HepG2 (cell line): ENCODE measurements at regions not wholly inside any gene's neighbourhood (a gene's known extent, or its start where the extent isn't known, plus 50 kb on each side); places are given as distances from the start of the nearest gene placed in this dataset.

Experiments used
- ATAC-seq: fragments of 200-7000 bp; cut with Tn5 transposase; 3 replicates; pipeline ENCODE4 v1.9.1; 2020; ENCODE audit warnings: mild to moderate bottlenecking, moderate library complexity
- BruUV-seq: library from RNA; stranded (reverse); fragments of 400-500 nt; replicated peaks from 2 replicates; lab custom pipeline; 2021; lab: Mats Ljungman, UMichigan
- CTCF ChIA-PET: fragments of 300-600 bp; formaldehyde crosslinking; extraction: SDS; loops from one replicate; lab custom pipeline; 2021; ENCODE audit warnings: low total read pairs, inconsistent platforms, low intra/inter-chr PET ratio; lab: Yijun Ruan, JAX
- POLR2A ChIA-PET: fragments of 350-600 bp; sonication (Branson Sonifier 250); formaldehyde crosslinking; loops from one replicate; lab custom pipeline; 2020; ENCODE audit warnings: antibody characterized with exemption, inconsistent platforms; lab: Yijun Ruan, JAX
- DNase-seq: peaks from one replicate; pipeline ENCODE4 v3.0.0-alpha.2; 2015; ENCODE audit warnings: low spot score
- FAIRE-seq: peaks from 3 replicates; lab custom pipeline; 2011; peaks lifted over from hg19 to GRCh38; lab: Jason Lieb, UNC
- H2AFZ ChIP-seq: one replicate; pipeline ENCODE4 v1.6.1; 2011; ENCODE audit warnings: low read length, inconsistent platforms
- H3K27ac ChIP-seq: fragments of 300-600 bp; 3 replicates; pipeline ENCODE4 v1.8.0; 2011; ENCODE audit warnings: mixed run types, mild to moderate bottlenecking, mixed read lengths, low read length, inconsistent platforms; ENCODE audit not compliant: insufficient read depth; ENCODE audit errors: extremely low read length
- H3K27me3 ChIP-seq, 2 experiments: fragments of 200-600 bp in 1 of 2; 2 replicates in 1 of 2; 3 replicates in 1 of 2; pipeline versions ENCODE4 v1.6.0 to v1.8.0; 2011; ENCODE audit warnings: low read length in 2 of 2, mild to moderate bottlenecking in 2 of 2, moderate library complexity in 2 of 2, inconsistent platforms in 1 of 2; ENCODE audit not compliant: insufficient read depth in 2 of 2, control insufficient read depth in 1 of 2
- H3K36me3 ChIP-seq, 2 experiments: fragments of 200-600 bp in 1 of 2; replicated peaks in 1 of 2; 2 replicates in 1 of 2; 3 replicates in 1 of 2; pipeline versions ENCODE4 v1.5.1 to v1.8.0; 2011; ENCODE audit warnings: low read length in 2 of 2, inconsistent platforms in 1 of 2; ENCODE audit not compliant: insufficient read depth in 2 of 2, control insufficient read depth in 1 of 2
- H3K4me1 ChIP-seq: 2 replicates; pipeline ENCODE4 v1.5.1; 2012; ENCODE audit warnings: low read length, inconsistent platforms; ENCODE audit not compliant: insufficient read depth
- H3K4me2 ChIP-seq: 2 replicates; pipeline ENCODE4 v1.6.0; 2011; ENCODE audit warnings: low read depth, low read length, inconsistent platforms
- H3K4me3 ChIP-seq, 3 experiments: fragments of 200-600 bp in 1 of 3; sonication (generic), shearing (Covaris generic) in 1 of 3; replicated peaks in 1 of 3; 2 replicates each; pipeline ENCODE4 v1.5.1; 2011 to 2016; ENCODE audit warnings: low read length in 3 of 3, inconsistent platforms in 2 of 3, low read depth in 2 of 3, mild to moderate bottlenecking in 2 of 3, control low read depth in 1 of 3, mixed read lengths in 1 of 3; ENCODE audit not compliant: insufficient read depth in 1 of 3
- H3K79me2 ChIP-seq: one replicate; pipeline ENCODE4 v1.6.1; 2011; ENCODE audit warnings: low read length, inconsistent platforms; ENCODE audit not compliant: insufficient read depth
- H3K9ac ChIP-seq: 2 replicates; pipeline ENCODE4 v1.6.0; 2011; ENCODE audit warnings: mild to moderate bottlenecking, low read depth, low read length, inconsistent platforms; ENCODE audit not compliant: insufficient read depth
- H3K9me3 ChIP-seq: 2 replicates; pipeline ENCODE4 v1.5.1; 2012; ENCODE audit warnings: mild to moderate bottlenecking, low read length
- H4K20me1 ChIP-seq: 2 replicates; pipeline ENCODE4 v1.6.0; 2011; ENCODE audit warnings: inconsistent platforms, mild to moderate bottlenecking, low read length, moderate library complexity; ENCODE audit not compliant: insufficient read depth
- AGO1 ChIP-seq: fragments of 200-400 bp; formaldehyde crosslinking; IDR thresholded peaks from 2 replicates; pipeline ENCODE4 v1.6.1; 2017; ENCODE audit warnings: mild to moderate bottlenecking, low read depth, low read length, moderate library complexity; ENCODE audit not compliant: poor library complexity, severe bottlenecking
- ATF1 ChIP-seq: IDR thresholded peaks from 2 replicates; pipeline ENCODE4 v1.6.1; 2016; ENCODE audit warnings: mild to moderate bottlenecking, control low read depth
- CEBPB ChIP-seq: IDR thresholded peaks from 2 replicates; pipeline ENCODE4 v1.6.1; 2011; ENCODE audit warnings: low read depth, low read length, improper control_type of control experiment, borderline replicate concordance
- CREB1 ChIP-seq, 2 experiments: fragments of 450-650 bp in 1 of 2; IDR thresholded peaks; 2 replicates each; pipeline ENCODE4 v1.6.1; 2016 to 2017; ENCODE audit warnings: control low read depth in 1 of 2, mild to moderate bottlenecking in 1 of 2, missing compliant biosample characterization in 1 of 2, missing genetic modification characterization in 1 of 2
- GPBP1L1 ChIP-seq: sonication (generic); formaldehyde crosslinking; IDR thresholded peaks from 2 replicates; pipeline ENCODE4 v1.5.0; 2020; ENCODE audit warnings: mild to moderate bottlenecking, missing genetic modification reagents
- MAZ ChIP-seq, 2 experiments: sonication (generic) in 1 of 2; formaldehyde crosslinking in 1 of 2; IDR thresholded peaks; 2 replicates each; pipeline versions ENCODE4 v1.5.0 to v1.6.1; 2012 to 2020; ENCODE audit warnings: low read depth in 2 of 2, mild to moderate bottlenecking in 2 of 2, borderline replicate concordance in 1 of 2, improper control_type of control experiment in 1 of 2, low read length in 1 of 2, missing genetic modification reagents in 1 of 2, moderate library complexity in 1 of 2
- TAF15 ChIP-seq: fragments of 200-400 bp; formaldehyde crosslinking; IDR thresholded peaks from one replicate; pipeline ENCODE4 v1.6.1; 2018; ENCODE audit warnings: mild to moderate bottlenecking, low read depth, low read length; ENCODE audit not compliant: poor library complexity, severe bottlenecking
- ZNF614 ChIP-seq: IDR thresholded peaks from 2 replicates; pipeline ENCODE4 v1.6.1; 2018; ENCODE audit warnings: missing biosample characterization, missing genetic modification reagents, inconsistent platforms, borderline replicate concordance
- ZNF740 ChIP-seq: sonication (generic); formaldehyde crosslinking; IDR thresholded peaks from 2 replicates; pipeline ENCODE4 v1.4.0; 2020; ENCODE audit warnings: missing genetic modification reagents
- WGBS: methylation state at CpG from one replicate; pipeline ENCODE4 v1.1.6; 2017; ENCODE audit warnings: low lambda C conversion rate; 5-methylcytosine and 5-hydroxymethylcytosine counted together
- in situ Hi-C: cut with HindIII; loops from 2 replicates; pipeline ENCODE4 v1.10.0; 2017; ENCODE audit warnings: low pct_unique_long_range_greater_than_20kb; ENCODE audit not compliant: extremely low pct_ligation_motif_present
- intact Hi-C: fragments of 100-400 bp; cut with micrococcal nuclease; formaldehyde crosslinking; loops from one replicate; pipeline ENCODE4 v1.10.0; 2022; ENCODE audit not compliant: unreplicated experiment

GRCh38 chr7:46566097-46566774, 645.2 kb upstream of the IGFBP3 start (continued):
- no peak for TF ChIP-seq TAF15

GRCh38 chr7:46565253-46566096, 644.4 kb upstream of the IGFBP3 start:
- DNase-seq = no peak
- Histone ChIP-seq H4K20me1 (no peaks in the 10 kb centered on the region), H3K9ac (no peak overlapping the region), H3K4me1 (no peaks in the 10 kb centered on the region), H3K27me3 (no peaks in the 10 kb centered on the region), H2AFZ (no peak overlapping the region), H3K9me3 (no peaks in the 10 kb centered on the region), H3K36me3 (no peaks in the 10 kb centered on the region), H3K27ac (no peak overlapping the region), H3K79me2 (no peaks in the 10 kb centered on the region), H3K4me3 (no peak overlapping the region), H3K4me2 (no peak overlapping the region)
- FAIRE-seq = no peak
- TF ChIP-seq CEBPB = peak; percentile 25; the same call in 1 of the 2 replicates
- no peak for TF ChIP-seq MAZ (IDR thresholded peaks at IDR 0.05; ENCODE audit: borderline replicate concordance, low read depth, low read length)
- TF ChIP-seq MAZ (CRISPR knock-in tag; IDR thresholded peaks at IDR 0.05; ENCODE audit: low read depth) = no peak
- no peak for TF ChIP-seq ZNF740 (CRISPR knock-in tag)
- TF ChIP-seq GPBP1L1 (CRISPR knock-in tag) = no peak
- no peak for TF ChIP-seq ZNF614 (CRISPR knock-in tag)
- TF ChIP-seq AGO1 = no peak
- no peak for TF ChIP-seq ATF1 (CRISPR knock-in tag)
- no peak for TF ChIP-seq CREB1 (IDR thresholded peaks at IDR 0.05)
- TF ChIP-seq CREB1 (CRISPR knock-in tag; IDR thresholded peaks at IDR 0.05) = no peak
- BruUV-seq = no TSS peak
- intact Hi-C loops = loop anchor here (10.0 kb wide), 1 partner anchor 1771 kb away; the partner anchor contains the start of gene PPIA
- 22% methylated on average over 5 of the region's 5 CpGs for WGBS
- ChIA-PET POLR2A (no interaction called here), CTCF (no interaction called here)
- ATAC-seq = no peak
- in situ Hi-C loops = no loop called here
